Neural crest cell (in vitro differentiated cells): ENCODE measurements at regions not wholly inside any gene's neighbourhood (a gene's known extent, or its start where the extent isn't known, plus 50 kb on each side); places are given as distances from the start of the nearest gene placed in this dataset.
"Not testable (repeated sequence)": the region's sequence is repeated elsewhere in the genome, so short reads cannot be mapped to it uniquely, and the experiment has no call there.

ENCODE experiments used
- DNase-seq: peaks from one replicate; pipeline ENCODE4 v3.0.0; 2021; ENCODE audit warnings: low read depth, mixed read lengths, low spot score
- H3K27ac Mint-ChIP-seq: one replicate; pipeline ENCODE4 v1.8.0; 2021; ENCODE audit warnings: mild to moderate bottlenecking, mixed read lengths; ENCODE audit not compliant: unreplicated experiment
- H3K27me3 Mint-ChIP-seq: 2 replicates; pipeline ENCODE4 v1.8.0; 2021; ENCODE audit warnings: low read depth, mild to moderate bottlenecking, mixed read lengths
- H3K36me3 Mint-ChIP-seq: 2 replicates; pipeline ENCODE4 v1.8.0; 2021; ENCODE audit warnings: low read depth, mild to moderate bottlenecking, mixed read lengths
- H3K4me1 Mint-ChIP-seq: 2 replicates; pipeline ENCODE4 v1.8.0; 2021; ENCODE audit warnings: mixed read lengths
- H3K4me3 Mint-ChIP-seq: one replicate; pipeline ENCODE4 v1.8.0; 2021; ENCODE audit warnings: mild to moderate bottlenecking, mixed read lengths
- H3K9me3 Mint-ChIP-seq: 2 replicates; pipeline ENCODE4 v1.8.0; 2021; ENCODE audit warnings: mixed read lengths
- CTCF ChIP-seq: fragments of 200-600 bp; sonication (generic); conservative IDR thresholded peaks from 2 replicates; pipeline ENCODE4 v1.5.0; 2021; ENCODE audit warnings: antibody characterized with exemption, mild to moderate bottlenecking

- DNase-seq, result no peak
- H3K27me3 Mint-ChIP-seq, result no peaks in the 10 kb centered on the region
- no peak overlapping the region for H3K4me3 Mint-ChIP-seq
- no peak for TF ChIP-seq CTCF
- H3K4me1 Mint-ChIP-seq, result no peaks in the 10 kb centered on the region
- H3K36me3 Mint-ChIP-seq, result no peaks in the 10 kb centered on the region
- H3K27ac Mint-ChIP-seq, result no peak overlapping the region
- peaks cover 8% of the 10 kb centered on the region for H3K9me3 Mint-ChIP-seq
Measured at GRCh38 chrX:88284844-88285243, 462.2 kb upstream of the CPXCR1 start.

GRCh38 chrX:88313972-88314371, 433.1 kb upstream of the CPXCR1 start:
- not testable (repeated sequence) for DNase-seq, H3K27me3 Mint-ChIP-seq, H3K4me1 Mint-ChIP-seq, H3K4me3 Mint-ChIP-seq, H3K27ac Mint-ChIP-seq, H3K36me3 Mint-ChIP-seq
- H3K9me3 Mint-ChIP-seq, result peaks cover 14% of the 10 kb centered on the region

GRCh38 chrX:88325634-88326033, 421.4 kb upstream of the CPXCR1 start:
- Mint-ChIP-seq H3K27me3 (no peaks in the 10 kb centered on the region), H3K27ac (no peak overlapping the region), H3K4me1 (no peaks in the 10 kb centered on the region), H3K9me3 (peaks cover 7% of the 10 kb centered on the region), H3K4me3 (no peak overlapping the region), H3K36me3 (no peaks in the 10 kb centered on the region)
- no peak for TF ChIP-seq CTCF
- DNase-seq, result no peak

- Mint-ChIP-seq H3K27me3 (no peaks in the 10 kb centered on the region), H3K27ac (no peak overlapping the region), H3K4me1 (peaks cover 3% of the 10 kb centered on the region), H3K9me3 (peaks cover 12% of the 10 kb centered on the region), H3K36me3 (no peaks in the 10 kb centered on the region), H3K4me3 (no peak overlapping the region)
- TF ChIP-seq CTCF, result no peak
- no peak for DNase-seq
Measured at GRCh38 chrX:88355252-88355651, 391.8 kb upstream of the CPXCR1 start.

- no peak for TF ChIP-seq CTCF
- no peaks in the 10 kb centered on the region for H3K4me1 Mint-ChIP-seq
- no peak overlapping the region for H3K27ac Mint-ChIP-seq
- H3K36me3 Mint-ChIP-seq, result peaks cover 4% of the 10 kb centered on the region
- DNase-seq, result no peak
- peaks cover 7% of the 10 kb centered on the region for H3K9me3 Mint-ChIP-seq
- no peaks in the 10 kb centered on the region for H3K27me3 Mint-ChIP-seq
- no peak overlapping the region for H3K4me3 Mint-ChIP-seq
Measured at GRCh38 chrX:88366314-88366713, 380.7 kb upstream of the CPXCR1 start.

- Mint-ChIP-seq H3K9me3 (no peaks in the 10 kb centered on the region), H3K27ac (no peak overlapping the region), H3K36me3 (no peaks in the 10 kb centered on the region), H3K4me3 (no peak overlapping the region), H3K27me3 (no peaks in the 10 kb centered on the region), H3K4me1 (no peaks in the 10 kb centered on the region)
- no peak for TF ChIP-seq CTCF
- DNase-seq, result no peak
Measured at GRCh38 chrX:88378406-88378805, 368.6 kb upstream of the CPXCR1 start.
